ENCODE measurements at regions not wholly inside any gene's neighbourhood (a gene's known extent, or its start where the extent isn't known, plus 50 kb on each side); places are given as distances from the start of the nearest gene placed in this dataset.

- Mint-ChIP-seq H3K27me3 (no peaks in the 10 kb centered on the region), H3K4me3 (no peak overlapping the region), H3K27ac (no peak overlapping the region), H3K9me3 (ENCODE audit: insufficient read depth) (peaks cover 3% of the 10 kb centered on the region), H3K4me1 (no peaks in the 10 kb centered on the region)
- TF ChIP-seq CTCF (IDR thresholded peaks at IDR 0.05): no peak
- TF ChIP-seq EZH2 (IDR thresholded peaks at IDR 0.05; ENCODE audit: borderline replicate concordance, insufficient read depth, low read depth, low read length, poor library complexity, severe bottlenecking): no peak
- intact Hi-C loops (cut with micrococcal nuclease): no loop called here
- WGBS (ENCODE audit: insufficient coverage): 86% methylated on average over 8 of the region's 10 CpGs
- no peak overlapping the region for H3K27ac ChIP-seq (ENCODE audit: low read length in 2 of 2)
- H3K79me2 ChIP-seq (ENCODE audit: control insufficient read depth, insufficient read depth, low read length): no peaks in the 10 kb centered on the region
- no peak overlapping the region for H3K4me2 ChIP-seq (replicated peaks; ENCODE audit: low read depth, low read length, poor library complexity, severe bottlenecking)
- no peaks in the 10 kb centered on the region for H4K20me1 ChIP-seq (ENCODE audit: control insufficient read depth, insufficient read depth, low read length, poor library complexity, severe bottlenecking)
- H3K9me3 ChIP-seq (ENCODE audit: control extremely low read depth in 1 of 3, control insufficient read depth in 2 of 3, insufficient read depth in 1 of 3, low read length in 2 of 3): peaks cover 0 to 3% (median 0%) of the 10 kb centered on the region in 3 donors
- no peaks in the 10 kb centered on the region for H3K27me3 ChIP-seq (replicated peaks in 1 of 4; ENCODE audit: control extremely low read depth in 1 of 4, control insufficient read depth in 3 of 4, insufficient read depth in 4 of 4, low read length in 3 of 4)
- no peak overlapping the region for H3K4me3 ChIP-seq (ENCODE audit: control extremely low read depth in 1 of 5, extremely low read depth in 1 of 5, insufficient read depth in 1 of 5, low read depth in 2 of 5, low read length in 4 of 5)
- H3K4me1 ChIP-seq (ENCODE audit: control insufficient read depth in 2 of 2, insufficient read depth in 2 of 2, low read length in 2 of 2): no peaks in the 10 kb centered on the region
- POLR2A ChIA-PET: no interaction called here
- no peak for DNase-seq
- H2AFZ ChIP-seq (ENCODE audit: insufficient read depth, low read depth, low read length, poor library complexity, severe bottlenecking): no peak overlapping the region
- CTCF ChIA-PET: no interaction called here
- H3K9ac ChIP-seq (ENCODE audit: low read length): no peak overlapping the region
- no peaks in the 10 kb centered on the region for H3K36me3 ChIP-seq (replicated peaks in 1 of 2; ENCODE audit: control extremely low read depth in 1 of 2, control insufficient read depth in 1 of 2, extremely low read depth in 1 of 2, insufficient read depth in 2 of 2, low read length in 1 of 2)
- ATAC-seq (ENCODE audit: low read depth): no peak
Observed at GRCh38 chr6:74755196-74755595, 450.7 kb downstream of the COL12A1 start.

GRCh38 chr6:74753883-74754600, 451.8 kb downstream of the COL12A1 start:
- Histone ChIP-seq H4K20me1 (ENCODE audit: control insufficient read depth, insufficient read depth, low read length, poor library complexity, severe bottlenecking) (no peaks in the 10 kb centered on the region), H2AFZ (ENCODE audit: insufficient read depth, low read depth, low read length, poor library complexity, severe bottlenecking) (no peak overlapping the region), H3K36me3 (replicated peaks in 1 of 2; ENCODE audit: control extremely low read depth in 1 of 2, control insufficient read depth in 1 of 2, extremely low read depth in 1 of 2, insufficient read depth in 2 of 2, low read length in 1 of 2) (no peaks in the 10 kb centered on the region), H3K9me3 (ENCODE audit: control extremely low read depth in 1 of 3, control insufficient read depth in 2 of 3, insufficient read depth in 1 of 3, low read length in 2 of 3) (peaks cover 0 to 3% (median 0%) of the 10 kb centered on the region in 3 donors), H3K4me2 (replicated peaks; ENCODE audit: low read depth, low read length, poor library complexity, severe bottlenecking) (no peak overlapping the region), H3K4me3 (ENCODE audit: control extremely low read depth in 1 of 5, extremely low read depth in 1 of 5, insufficient read depth in 1 of 5, low read depth in 2 of 5, low read length in 4 of 5) (no peak overlapping the region), H3K4me1 (ENCODE audit: control insufficient read depth in 2 of 2, insufficient read depth in 2 of 2, low read length in 2 of 2) (no peaks in the 10 kb centered on the region), H3K27me3 (replicated peaks in 1 of 4; ENCODE audit: control extremely low read depth in 1 of 4, control insufficient read depth in 3 of 4, insufficient read depth in 4 of 4, low read length in 3 of 4) (no peaks in the 10 kb centered on the region), H3K9ac (ENCODE audit: low read length) (no peak overlapping the region), H3K79me2 (ENCODE audit: control insufficient read depth, insufficient read depth, low read length) (no peaks in the 10 kb centered on the region), H3K27ac (ENCODE audit: low read length in 2 of 2) (no peak overlapping the region)
- TF ChIP-seq EZH2 (IDR thresholded peaks at IDR 0.05; ENCODE audit: borderline replicate concordance, insufficient read depth, low read depth, low read length, poor library complexity, severe bottlenecking) (no peak), CTCF (IDR thresholded peaks at IDR 0.05) (no peak)
- no peak for ATAC-seq (ENCODE audit: low read depth)
- whole genome bisulfite sequencing (ENCODE audit: insufficient coverage): no CpG with 5 or more reads among the region's 2 CpGs
- no peaks in the 10 kb centered on the region for H3K4me1 Mint-ChIP-seq
- CTCF ChIA-PET: no interaction called here
- no peak overlapping the region for H3K27ac Mint-ChIP-seq
- no peaks in the 10 kb centered on the region for H3K27me3 Mint-ChIP-seq
- intact Hi-C loops (cut with micrococcal nuclease): no loop called here
- no peaks in the 10 kb centered on the region for H3K9me3 Mint-ChIP-seq (ENCODE audit: insufficient read depth)
- no peak overlapping the region for H3K4me3 Mint-ChIP-seq
- POLR2A ChIA-PET: no interaction called here
- no peak for DNase-seq
